GM12873 (cell line): ENCODE measurements at regions not wholly inside any gene's neighbourhood (a gene's known extent, or its start where the extent isn't known, plus 50 kb on each side); places are given as distances from the start of the nearest gene placed in this dataset.

Source experiments
- CTCF ChIP-seq: IDR thresholded peaks from 2 replicates; pipeline ENCODE4 v1.5.1; 2012; ENCODE audit warnings: low read depth, mild to moderate bottlenecking, moderate library complexity, low read length, control low read depth; ENCODE audit not compliant: insufficient read depth; ENCODE audit errors: missing control alignments

DNA sequence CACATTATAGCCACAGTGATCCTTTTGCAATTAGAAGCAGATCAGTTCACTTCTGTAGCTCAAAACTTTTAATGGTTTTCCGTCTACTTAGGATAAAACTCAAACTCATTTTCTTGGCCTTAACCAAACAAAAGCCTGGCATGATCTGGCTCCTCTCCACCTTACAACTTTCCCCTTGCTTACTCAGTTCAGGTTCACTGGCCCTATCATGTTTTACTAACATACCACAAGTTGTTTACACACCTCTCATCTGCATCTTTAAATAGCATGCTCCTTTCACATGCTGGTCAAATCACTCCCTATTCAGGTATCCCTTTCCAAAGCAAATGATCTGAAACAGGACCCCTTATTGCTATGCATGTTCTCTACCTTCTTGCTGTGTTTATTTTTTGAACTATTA is 191.4 kb upstream of the FAM83B start:
- TF ChIP-seq CTCF, result no peak

DNA sequence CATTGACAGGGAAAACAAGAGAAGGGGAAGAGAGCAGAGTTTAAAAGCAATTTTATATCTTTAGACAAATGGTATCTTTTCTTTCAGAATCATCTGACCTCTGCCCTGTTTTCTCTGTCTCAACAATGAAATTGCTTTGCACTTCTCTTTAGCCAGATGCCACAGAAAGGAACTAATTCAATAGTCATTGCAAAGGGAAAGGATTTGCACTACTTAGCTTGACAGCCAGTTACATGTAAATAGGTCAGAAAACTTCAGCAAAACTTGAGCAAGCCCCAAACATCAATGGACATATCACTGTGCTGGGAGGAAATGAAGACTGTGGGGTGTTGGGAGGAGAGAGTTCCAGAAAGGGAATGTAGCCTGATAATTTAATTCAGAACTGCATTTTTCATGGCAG is 181.3 kb upstream of the FAM83B start:
- no peak for TF ChIP-seq CTCF

DNA sequence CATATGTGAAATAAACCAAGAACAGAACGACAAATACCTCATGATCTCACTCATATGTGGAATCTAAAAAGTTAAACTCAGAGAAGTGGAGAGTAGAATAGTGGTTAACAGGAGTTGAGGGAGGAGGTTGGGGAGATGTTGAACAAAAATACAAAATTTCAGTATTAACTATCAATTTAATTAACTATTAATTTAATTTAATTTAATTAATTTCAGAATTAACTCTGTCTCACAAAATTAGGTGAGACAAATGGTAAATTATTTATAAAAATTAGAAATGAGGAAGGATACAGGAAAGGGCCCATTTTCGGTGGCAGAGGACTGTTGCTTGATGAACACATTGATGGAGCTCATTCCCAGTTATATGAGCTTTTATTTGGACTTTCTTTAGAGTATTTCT is 166.0 kb upstream of the FAM83B start:
- TF ChIP-seq CTCF, result no peak

GRCh38 chr6:54681267-54681666 is 165.3 kb upstream of the FAM83B start:
- no peak for TF ChIP-seq CTCF

GRCh38 chr6:54681987-54682386 is 164.6 kb upstream of the FAM83B start:
- no peak for TF ChIP-seq CTCF

DNA sequence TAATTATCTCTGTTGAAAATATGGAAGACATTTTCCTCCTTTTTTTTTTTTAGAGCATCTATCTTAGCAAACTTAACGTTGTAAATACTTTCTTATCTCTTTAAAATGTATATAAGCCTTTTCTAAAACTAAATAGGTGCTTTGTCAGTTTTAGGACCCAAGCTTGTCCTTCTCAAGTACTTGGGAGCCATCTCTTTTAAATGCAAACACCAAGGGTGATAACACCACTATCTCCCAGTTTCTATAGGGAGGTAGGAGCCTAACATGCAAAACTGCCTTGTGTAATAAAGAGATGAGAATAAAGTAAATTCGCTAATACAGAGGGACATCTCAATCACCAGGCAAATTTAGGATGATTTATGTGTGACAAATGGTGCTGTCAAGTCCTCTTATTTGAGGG is 157.0 kb upstream of the FAM83B start:
- TF ChIP-seq CTCF, result no peak

- TF ChIP-seq CTCF, result no peak
These were observed 156.0 kb upstream of the FAM83B start for GRCh38 chr6:54690596-54690995.

DNA sequence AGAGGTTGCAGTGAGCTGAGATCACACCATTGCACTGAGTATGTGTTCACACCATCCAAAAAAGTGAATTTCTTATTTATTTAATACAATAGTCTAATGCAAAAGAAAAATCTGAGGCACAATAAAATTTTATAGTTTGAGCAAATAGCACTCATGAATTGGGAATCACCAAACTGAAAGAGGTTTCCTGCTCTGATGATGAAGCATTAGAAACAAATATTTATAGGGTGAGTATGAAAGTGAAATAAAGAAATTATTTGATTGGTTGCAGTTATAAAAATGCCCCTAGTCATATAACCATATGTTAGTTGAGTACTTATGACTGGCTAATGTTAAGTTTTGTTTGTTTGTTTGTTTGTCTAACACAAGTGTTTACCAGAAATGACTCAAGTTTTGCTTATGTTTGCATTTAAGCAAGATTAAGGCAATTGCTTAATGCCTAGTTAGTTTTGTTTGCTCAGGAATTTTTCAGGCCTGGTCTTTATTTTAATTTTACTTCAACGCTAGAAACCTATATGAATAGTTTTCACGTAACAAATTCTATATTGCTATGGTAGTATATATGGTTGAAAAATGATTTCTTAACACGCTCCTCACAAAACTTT is 151.5 kb upstream of the FAM83B start:
- TF ChIP-seq CTCF, result no peak
